ENCODE measurements at regions not wholly inside any gene's neighbourhood (a gene's known extent, or its start where the extent isn't known, plus 50 kb on each side); places are given as distances from the start of the nearest gene placed in this dataset.

DNA sequence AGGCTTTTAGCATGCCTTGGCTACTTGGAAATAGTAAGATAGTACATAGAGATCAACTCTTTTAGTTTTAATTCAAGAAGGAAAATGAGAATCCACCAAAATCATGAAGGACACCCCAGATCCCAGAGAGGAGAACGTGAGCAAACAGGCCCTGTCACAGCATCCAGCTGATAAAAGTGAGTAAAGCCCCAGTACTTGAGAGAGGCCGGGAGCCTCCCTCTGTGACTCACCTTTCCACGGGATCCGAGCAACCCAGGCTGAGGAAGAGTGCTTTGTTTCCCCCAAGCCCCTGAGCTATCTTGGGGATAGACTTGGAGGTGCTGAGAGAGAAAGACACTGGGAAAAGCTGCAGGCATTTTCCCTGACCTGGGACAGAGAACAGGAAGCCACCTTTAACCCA, 238.6 kb downstream of the DUSP10 start:
- intact Hi-C loops (cut with DNase I): no loop called here
- no peak for TF ChIP-seq CTCF (IDR thresholded peaks at IDR 0.05)
- H3K36me3 ChIP-seq: no peaks in the 10 kb centered on the region

DNA sequence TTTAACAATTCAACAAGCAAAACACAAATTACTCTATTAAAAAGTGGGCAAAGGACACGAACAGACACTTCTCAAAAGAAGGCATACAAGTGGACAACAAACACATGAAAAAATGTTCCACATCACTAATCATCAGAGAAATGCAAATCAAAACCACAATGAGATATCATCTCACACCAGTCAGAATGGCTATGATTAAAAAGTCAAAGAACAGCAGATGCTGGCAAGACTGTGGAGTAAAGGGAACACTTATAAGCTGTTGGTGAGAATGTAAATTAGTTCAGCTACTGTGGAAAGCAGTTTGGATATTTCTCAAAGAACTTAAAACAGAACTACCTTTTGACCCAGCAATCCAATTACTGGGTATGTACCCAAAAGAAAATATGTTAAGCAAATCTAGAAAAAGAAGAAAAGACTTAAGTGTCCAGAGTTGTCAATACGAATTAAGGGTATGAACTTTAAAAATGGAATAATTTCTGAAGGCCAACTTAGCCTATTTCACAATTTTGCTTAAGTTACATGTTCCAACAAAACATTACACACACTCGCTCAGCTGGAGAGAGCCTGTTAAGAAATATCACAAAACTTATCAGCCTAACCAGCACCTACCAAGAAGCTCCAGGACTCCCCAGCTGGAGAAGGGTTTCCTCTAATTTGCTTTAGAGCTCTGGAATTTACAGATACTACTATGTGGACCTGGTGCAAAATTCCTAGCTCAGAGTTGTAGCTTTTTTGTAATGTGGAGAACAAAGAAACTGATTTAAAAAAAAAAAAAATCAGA, 232.1 kb downstream of the DUSP10 start:
- no peak for TF ChIP-seq CTCF (IDR thresholded peaks at IDR 0.05)
- Histone ChIP-seq H3K4me1 (no peaks in the 10 kb centered on the region), H3K36me3 (no peaks in the 10 kb centered on the region), H3K9ac (ENCODE audit: low read depth in 2 of 2, low read length in 2 of 2) (no peak overlapping the region), H3K27me3 (no peaks in the 10 kb centered on the region), H3K27ac (no peak overlapping the region), H3K4me3 (no peak overlapping the region), H3K9me3 (no peaks in the 10 kb centered on the region)
- DNase-seq: no peak
- intact Hi-C loops (cut with DNase I): no loop called here

More for the DNA sequence above, 238.6 kb downstream of the DUSP10 start:
- H3K27me3 ChIP-seq: no peaks in the 10 kb centered on the region
- H3K27ac ChIP-seq: no peak overlapping the region
- no peaks in the 10 kb centered on the region for H3K9me3 ChIP-seq
- no peak overlapping the region for H3K4me3 ChIP-seq
- no peak overlapping the region for H3K9ac ChIP-seq (ENCODE audit: low read depth in 2 of 2, low read length in 2 of 2)
- DNase-seq: no peak
- H3K4me1 ChIP-seq: no peaks in the 10 kb centered on the region

DNA sequence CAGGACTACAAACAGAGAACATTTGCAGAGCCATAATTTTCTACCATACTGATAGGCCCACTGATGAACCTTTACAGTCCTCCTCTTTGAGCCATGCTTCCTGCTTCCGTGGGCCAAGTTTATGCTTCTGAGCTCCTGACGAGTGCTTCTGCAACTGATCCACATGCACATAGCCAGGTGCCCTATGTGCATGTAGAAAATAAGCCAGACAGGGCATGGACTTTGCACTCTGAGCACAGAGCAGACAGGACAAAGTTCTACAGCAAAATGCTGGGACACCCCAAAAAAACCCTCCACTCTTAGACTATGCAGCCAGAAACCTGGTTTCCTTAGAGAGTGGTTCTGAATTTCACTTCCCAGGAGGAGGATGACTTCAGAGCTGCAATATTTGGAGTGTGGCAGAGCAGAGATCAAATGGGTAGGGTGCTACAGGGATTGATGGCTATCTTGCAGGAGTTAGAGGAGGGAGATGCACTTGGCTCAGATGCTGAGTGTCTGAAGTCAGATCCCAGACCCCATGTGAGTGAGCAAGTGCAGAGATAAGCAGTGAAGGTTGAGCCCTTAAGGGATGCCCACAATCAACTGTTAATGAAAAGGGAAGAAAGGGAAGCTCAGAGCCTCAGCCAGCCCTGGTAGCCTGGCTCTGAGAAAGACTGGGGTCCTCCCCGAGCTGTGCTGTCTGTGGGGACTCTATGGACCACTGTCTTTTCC, 230.9 kb downstream of the DUSP10 start:
- DNase-seq: no peak
- H3K9me3 ChIP-seq: no peaks in the 10 kb centered on the region
- no peaks in the 10 kb centered on the region for H3K4me1 ChIP-seq

GRCh38 chr1:221511797-221512196, 230.1 kb downstream of the DUSP10 start:
- Histone ChIP-seq H3K36me3 (no peaks in the 10 kb centered on the region), H3K9me3 (no peaks in the 10 kb centered on the region), H3K4me1 (no peaks in the 10 kb centered on the region), H3K9ac (ENCODE audit: low read depth in 2 of 2, low read length in 2 of 2) (no peak overlapping the region), H3K27me3 (no peaks in the 10 kb centered on the region), H3K4me3 (no peak overlapping the region), H3K27ac (no peak overlapping the region)
- DNase-seq: no peak
- TF ChIP-seq CTCF (IDR thresholded peaks at IDR 0.05): no peak
- intact Hi-C loops (cut with DNase I): no loop called here

More for the DNA sequence above, 230.9 kb downstream of the DUSP10 start:
- H3K9ac ChIP-seq (ENCODE audit: low read depth in 2 of 2, low read length in 2 of 2): no peak overlapping the region
- H3K27me3 ChIP-seq: no peaks in the 10 kb centered on the region
- no peaks in the 10 kb centered on the region for H3K36me3 ChIP-seq
- H3K4me3 ChIP-seq: no peak overlapping the region
- intact Hi-C loops (cut with DNase I): no loop called here
- TF ChIP-seq CTCF (IDR thresholded peaks at IDR 0.05): no peak
- no peak overlapping the region for H3K27ac ChIP-seq

- Histone ChIP-seq H3K27ac (no peak overlapping the region), H3K9me3 (no peaks in the 10 kb centered on the region), H3K36me3 (no peaks in the 10 kb centered on the region), H3K4me3 (no peak overlapping the region), H3K9ac (ENCODE audit: low read depth in 2 of 2, low read length in 2 of 2) (no peak overlapping the region), H3K27me3 (no peaks in the 10 kb centered on the region), H3K4me1 (no peaks in the 10 kb centered on the region)
- intact Hi-C loops (cut with DNase I): no loop called here
- no peak for TF ChIP-seq CTCF (IDR thresholded peaks at IDR 0.05)
- no peak for DNase-seq
These were observed 227.1 kb downstream of the DUSP10 start for GRCh38 chr1:221514806-221515205.
